ENCODE measurements at regions not wholly inside any gene's neighbourhood (a gene's known extent, or its start where the extent isn't known, plus 50 kb on each side); places are given as distances from the start of the nearest gene placed in this dataset.

DNA sequence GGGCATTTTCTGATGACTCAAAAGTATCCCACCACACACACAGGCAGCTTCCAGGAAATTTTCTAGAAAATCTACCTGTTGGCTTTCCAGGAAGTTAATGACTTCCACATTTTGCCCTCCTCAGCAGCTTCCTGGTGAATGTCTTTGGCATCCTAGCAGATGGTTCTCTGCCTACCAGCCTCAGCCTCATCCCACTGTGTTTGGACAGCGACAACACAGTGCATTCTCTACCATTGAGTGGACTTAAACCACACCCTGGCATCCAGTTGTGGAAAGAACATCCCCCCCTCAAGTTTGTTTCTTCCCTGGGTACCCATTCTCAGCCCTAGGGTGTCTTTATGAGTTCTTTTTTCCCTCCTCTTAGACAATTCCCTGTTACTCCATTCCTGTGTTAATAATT, 50.8 kb upstream of the GADL1 start:
- DNase-seq, result no peak

DNA sequence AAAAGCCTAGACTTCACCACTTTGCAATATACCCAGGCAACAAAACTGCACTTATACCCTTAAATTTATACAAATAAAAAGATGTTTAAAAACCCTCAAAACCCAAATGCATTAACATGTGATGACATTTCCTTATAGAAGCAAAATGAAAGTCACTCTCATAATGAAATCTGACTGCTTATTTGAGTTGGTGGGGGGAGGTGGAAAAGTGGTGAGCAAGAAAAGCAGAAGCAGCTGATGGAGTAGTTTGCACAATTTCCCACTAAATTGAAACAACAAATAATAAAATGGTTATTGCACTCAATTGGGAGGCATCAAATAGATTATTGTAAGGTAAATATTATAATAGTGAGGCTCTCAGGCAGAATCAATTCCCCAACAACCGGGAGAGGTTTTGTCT, 54.0 kb upstream of the GADL1 start:
- no peak for DNase-seq

DNA sequence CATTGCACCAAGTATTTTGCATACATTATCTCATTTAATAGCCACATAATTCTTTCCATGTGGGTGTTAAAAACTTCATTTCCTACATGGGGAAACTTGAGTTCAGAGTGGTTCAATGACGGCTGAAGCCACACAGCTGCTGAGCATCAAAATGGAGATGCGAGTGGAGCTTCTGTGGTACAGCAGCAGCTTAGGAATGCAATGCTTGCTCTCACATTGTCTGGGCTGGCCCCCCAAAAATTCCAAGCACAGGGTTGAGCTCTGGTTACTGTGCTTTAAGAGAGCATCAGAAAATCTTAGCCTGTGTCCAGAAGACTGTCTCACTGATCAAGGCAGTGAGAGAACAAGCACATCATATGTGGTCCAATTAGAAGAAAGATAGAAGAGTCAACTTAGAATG, 57.4 kb upstream of the GADL1 start:
- no peak for DNase-seq

DNA sequence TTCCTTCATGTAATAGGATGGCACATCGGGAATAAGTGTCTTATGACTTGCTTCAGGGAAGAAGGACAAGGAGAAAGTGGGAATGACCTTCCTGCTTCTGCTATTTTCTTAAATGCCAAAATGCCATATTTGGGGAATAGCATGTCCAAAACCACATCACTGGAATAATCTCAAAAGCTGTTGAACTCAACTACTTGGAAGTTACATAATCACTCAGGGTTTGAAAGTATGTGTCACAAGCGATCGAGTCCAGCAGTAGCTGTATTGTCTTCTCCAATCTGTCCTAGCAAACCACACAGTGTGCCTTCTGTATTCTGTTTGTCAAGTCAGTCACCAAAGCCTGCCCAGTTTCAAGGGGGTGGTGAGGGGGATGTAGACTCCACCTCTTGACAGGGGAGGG, 58.3 kb upstream of the GADL1 start:
- no peak for DNase-seq

DNA sequence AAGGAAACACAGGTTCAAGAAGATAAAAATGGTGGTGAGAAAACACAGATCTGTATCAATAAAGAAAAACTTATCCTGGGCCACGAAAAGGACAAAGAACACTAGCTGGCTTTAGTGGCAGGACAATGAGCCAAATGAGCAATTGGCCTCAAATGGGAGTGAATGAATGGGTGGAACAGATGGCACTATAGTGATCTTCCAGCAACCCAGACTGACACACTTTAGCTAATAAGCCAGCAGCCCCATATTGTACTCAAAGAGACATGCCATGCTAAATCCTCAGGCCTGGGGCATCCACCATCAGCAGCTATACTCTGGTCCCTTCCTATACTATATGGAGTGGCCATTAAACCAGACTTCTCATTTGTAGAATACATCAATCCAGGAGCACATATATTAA, 60.0 kb upstream of the GADL1 start:
- DNase-seq, result no peak

DNA sequence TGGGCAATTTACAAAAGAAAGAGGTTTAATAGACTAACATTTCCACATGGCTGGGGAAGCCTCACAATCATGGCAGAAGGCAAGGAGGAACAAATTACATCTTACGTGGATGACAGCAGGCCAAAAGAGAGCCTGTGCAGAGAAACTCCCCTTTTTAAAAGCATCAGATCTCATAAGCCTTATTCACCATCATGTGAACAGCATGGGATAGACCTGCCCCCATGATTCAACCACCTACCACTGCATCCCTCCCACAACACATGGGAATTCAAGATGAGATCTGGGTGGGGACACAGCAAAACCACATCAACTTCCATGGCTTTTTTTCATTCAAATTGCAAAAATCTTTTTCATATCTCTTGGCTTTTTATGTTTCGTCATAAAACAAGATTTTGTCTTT, 67.6 kb upstream of the GADL1 start:
- DNase-seq, result no peak

DNA sequence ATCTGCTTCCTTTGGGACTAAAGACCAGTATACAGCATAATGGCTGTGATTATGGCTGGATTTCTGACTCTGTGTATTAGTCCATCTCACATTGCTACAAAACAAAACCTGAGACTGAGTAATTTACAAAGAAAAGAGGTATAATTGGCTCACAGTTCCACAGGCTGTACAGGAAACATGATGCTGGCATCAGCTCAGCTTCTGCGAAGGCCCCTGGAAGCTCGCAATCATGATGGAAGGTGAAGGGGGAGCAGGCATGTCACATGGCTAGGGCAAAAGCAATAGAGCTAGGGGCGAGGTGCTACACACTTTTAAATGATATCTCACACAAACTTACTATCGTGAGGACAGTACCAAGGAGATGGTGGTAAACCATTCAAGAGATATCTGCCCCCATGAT, 68.0 kb upstream of the GADL1 start:
- DNase-seq, result no peak

DNA sequence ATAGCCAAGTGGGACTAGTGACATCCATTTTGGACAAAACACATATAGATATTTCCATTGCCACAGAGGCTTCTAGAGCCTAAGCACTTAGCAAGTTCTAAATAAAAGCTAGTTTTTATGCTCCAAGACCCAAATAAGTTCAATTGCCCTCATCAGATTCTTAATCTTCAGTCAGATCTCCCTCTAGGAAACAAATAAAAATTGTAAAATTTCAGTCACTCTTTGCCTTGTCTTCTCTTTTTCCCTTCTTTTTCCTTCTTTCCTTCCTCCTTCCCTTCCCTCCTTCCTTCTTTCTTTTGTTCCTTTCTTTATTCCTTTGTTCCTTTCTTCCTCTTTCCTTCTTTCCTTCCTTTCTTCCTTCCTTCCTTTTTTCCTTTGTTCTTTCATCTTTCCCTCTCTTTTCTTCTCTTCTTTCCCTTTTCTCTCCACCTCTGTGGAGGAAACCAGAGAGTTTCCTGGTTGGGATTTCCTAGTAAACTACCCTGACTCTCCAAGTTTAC, 68.8 kb upstream of the GADL1 start:
- DNase-seq, result no peak

DNA sequence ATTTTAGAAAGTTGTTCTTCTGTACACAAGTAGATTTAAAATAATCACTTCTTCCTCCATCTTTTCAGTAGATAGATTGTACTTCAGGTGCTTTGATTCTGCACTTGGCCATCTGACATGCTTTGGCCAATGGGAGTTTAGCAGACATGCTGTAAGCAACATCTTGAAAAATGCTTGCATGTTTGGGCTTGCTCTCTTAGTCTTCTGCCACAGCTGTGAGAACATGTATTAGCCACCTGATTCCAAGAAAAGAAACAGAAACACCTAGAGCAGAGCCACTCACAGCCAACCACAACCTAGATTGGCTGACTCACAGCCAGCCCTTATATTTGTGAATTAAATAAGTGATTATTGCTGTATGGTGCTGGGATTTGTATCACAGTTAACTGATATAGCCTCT, 70.2 kb upstream of the GADL1 start:
- DNase-seq, result no peak

DNA sequence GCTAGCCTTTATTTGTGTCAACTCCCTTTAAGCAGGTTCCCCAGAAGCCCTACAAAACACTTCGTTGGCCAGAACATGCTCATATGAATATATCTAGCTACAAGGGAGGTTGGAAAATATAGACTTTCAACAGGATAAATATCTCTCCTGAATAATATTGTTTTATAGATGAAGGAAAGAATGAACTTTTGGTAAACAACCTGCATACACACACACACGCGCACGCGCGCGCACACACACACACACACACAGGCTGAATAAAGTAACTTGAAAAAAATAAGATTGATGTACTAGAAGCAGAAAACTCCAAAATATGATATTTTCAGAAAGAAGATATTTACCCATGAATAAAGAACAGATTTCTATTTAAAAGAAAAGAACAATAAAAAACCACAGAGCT, 72.4 kb upstream of the GADL1 start:
- no peak for DNase-seq

DNA sequence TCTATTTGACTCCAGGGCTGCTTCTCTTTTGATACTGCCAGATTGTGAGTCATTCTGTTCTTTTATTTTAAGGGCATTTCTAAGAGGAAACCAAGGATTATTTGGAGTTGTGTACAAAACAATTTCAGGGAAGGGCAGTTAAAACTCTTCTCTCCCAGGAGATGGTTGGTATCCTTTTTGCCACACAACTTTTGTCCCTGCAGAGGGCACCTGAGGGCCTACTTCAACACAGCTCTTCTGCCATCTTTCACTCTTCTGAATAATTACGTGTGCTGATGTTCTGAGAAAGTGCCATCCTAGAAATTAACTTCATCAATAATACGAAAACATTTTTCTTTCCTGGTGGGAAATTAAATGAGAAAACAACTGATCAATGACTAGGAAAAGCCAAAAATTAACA, 75.7 kb upstream of the GADL1 start:
- DNase-seq, result peak; percentile 17

DNA sequence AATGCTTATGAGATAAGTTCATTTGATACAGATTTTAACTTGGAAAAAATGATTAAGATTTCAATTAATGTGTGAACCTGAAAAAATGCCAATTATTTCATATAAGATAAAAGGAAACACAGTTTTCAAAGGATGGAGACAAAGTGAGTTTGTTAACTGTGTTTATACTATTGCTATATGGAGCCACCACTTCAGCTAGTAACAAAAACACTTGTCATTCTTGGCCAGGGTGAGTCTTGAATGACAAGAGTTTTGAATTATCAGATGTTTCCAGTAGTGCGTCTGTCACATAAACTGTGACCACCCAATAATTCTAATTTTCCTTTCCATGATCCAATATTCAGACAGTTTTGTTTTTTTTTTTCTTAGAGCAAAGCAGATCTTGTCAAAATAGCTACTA, 78.0 kb upstream of the GADL1 start:
- no peak for DNase-seq

DNA sequence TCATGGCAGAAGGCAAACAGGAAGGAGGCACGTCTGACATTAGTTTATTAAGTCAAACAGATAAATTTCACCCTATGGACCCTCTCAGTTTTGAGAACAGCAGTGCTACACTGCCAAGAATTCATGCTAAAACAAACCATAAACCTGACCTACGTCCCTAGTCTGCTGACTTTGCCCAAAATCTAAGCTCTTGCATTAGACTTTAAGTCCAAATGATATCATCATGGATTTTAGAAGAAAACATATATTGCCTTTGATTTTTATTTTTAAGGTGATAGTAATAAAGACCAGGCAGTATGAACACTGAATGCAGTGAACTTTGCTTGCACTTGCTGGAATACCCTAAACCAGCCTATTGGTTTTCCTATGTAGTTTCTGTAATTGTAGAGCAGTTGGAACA, 79.6 kb upstream of the GADL1 start:
- no peak for DNase-seq

DNA sequence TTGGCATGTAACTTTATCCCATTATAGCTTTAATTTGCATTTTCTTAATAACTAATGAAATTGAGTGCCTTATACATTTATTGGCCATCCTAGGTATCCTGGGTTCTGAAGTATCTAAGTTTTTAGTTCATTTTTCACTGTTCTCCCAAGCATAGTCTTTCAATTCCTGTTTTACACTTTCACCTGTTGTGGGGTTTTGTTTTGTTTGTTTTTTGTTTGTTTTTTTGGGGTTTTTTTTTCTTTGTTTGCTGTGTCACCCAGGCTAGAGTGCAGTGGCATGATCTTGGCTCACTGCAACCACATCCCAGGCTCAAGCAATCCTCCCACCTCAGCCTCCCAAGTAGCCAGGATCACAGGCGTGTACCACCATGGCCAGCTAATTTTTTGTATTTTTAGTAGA, 83.1 kb upstream of the GADL1 start:
- no peak for DNase-seq

DNA sequence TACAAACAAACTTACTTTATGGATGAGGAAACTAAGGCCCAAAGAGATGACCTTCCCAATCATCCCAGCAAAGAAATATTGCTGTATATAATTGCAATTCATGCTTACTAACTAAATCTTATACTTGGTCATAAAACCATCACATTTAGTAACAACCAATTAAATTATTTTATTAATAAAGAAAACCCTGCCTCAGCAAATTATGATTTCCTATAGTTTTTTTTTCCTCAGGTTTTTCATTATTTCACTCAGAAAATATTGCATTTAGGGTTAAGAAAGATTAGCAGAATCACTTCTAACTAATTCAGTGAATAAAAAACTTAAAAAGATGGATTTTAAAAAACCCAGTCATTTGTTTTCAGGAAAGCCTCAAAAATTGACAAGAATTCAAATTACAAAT, 86.5 kb upstream of the GADL1 start:
- DNase-seq, result no peak

DNA sequence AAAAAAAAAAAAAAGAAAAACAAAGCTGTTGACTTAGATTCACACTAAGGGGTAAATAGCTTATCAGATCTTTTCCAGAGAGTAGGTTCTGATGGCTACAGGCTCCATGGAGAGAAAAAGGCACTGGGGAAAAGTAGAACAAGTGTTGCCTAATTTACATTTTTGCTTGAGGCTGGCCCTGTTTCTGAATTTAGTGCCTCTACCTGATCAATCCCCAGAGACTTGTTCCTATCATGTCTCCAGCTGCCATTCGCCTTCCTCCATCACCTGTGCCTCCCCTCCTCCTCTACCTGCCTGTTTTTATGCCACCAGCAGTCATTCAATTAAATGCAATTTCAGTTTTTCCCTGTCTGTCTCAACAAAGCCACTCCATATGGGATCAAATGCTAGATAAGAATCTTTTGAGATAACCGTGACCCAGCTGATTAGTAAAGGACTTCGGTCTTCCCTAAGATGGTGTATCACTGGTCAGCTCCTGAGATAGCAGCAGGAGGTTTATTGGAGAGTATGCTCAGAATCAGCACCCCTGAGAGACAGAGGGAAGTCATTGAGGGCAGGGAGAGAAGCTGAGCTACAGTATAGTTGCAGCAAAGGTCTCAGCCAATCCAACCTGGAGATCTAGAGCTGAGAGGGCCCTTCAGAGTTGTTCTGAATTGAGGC, 88.1 kb upstream of the GADL1 start:
- no peak for DNase-seq

DNA sequence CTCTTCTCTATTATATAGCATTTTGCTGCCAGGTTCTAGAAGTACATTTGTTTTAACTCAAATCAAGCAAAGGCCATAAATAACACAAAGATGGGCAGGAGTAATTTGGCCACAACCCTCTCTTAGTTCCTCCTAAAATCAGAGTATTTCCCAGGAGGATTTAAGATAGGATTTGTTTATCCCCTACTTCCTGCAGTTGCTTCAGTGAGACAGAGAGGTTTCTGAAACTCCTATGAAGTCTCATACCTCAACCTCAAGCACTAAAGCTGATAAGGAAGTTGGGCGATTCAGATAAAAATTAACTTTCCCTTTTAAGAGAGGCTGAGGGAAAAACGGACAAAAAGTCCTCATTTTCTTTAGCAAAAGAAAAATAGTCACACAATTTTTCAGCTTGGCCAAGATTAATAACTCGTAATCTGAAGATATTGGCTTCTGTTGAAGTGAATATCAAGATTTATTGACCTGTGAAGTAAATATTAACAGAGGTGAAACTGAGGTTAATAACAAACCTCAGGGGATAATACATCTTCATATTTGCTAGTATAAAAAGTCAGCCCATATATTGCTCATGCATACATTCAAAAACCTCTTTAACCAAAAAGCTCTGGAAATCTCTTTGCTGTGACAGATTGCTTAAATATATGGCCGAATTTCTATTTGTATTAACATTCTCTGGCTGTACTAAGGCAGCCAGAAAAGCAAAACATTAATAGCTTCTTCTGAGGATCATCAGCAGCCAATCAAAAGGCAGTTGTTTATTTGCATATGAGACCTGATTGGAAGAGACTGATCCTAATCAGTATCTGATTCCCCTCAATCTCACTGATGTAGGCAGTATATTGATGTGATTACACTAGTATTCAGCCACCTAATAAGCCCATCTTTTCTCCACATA, 90.6 kb upstream of the GADL1 start:
- no peak for DNase-seq

DNA sequence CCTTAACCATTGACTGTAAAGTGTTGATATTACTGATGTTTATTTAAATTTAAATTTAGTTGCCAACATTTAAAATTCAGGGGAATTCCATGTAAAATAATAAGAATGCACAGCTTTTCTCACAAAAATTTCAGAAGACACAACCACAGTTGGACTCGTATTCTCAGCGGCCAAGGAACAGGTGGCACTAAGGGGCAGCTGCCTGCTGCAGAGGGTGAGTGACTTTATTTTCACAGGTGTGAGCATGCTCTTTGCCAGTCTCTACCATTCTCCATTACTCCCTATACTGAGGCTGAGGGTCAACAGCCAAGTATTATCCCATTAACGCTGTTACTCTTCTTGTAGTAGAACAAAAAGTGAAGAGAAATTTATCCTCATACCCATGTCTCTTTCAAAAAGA, 92.1 kb upstream of the GADL1 start:
- no peak for DNase-seq

DNA sequence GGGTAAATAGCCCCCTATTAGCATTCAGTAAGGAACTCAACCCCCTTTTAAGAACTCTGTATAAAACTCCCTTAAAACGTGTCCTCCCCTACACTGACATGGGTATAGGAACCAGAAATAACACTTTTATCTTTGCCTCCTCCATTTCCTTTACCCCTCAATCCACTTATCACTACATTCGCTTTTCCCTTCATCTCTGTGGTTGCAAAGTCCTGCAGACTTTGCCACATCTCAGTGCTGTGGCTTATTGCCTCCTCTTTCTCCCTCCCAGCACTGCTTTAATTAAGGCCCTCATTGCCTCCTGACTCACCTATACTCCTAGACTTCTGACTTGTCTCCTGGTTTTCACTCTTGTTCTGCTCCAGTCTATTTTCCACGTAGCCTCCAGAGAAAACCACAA, 94.3 kb upstream of the GADL1 start:
- no peak for DNase-seq

DNA sequence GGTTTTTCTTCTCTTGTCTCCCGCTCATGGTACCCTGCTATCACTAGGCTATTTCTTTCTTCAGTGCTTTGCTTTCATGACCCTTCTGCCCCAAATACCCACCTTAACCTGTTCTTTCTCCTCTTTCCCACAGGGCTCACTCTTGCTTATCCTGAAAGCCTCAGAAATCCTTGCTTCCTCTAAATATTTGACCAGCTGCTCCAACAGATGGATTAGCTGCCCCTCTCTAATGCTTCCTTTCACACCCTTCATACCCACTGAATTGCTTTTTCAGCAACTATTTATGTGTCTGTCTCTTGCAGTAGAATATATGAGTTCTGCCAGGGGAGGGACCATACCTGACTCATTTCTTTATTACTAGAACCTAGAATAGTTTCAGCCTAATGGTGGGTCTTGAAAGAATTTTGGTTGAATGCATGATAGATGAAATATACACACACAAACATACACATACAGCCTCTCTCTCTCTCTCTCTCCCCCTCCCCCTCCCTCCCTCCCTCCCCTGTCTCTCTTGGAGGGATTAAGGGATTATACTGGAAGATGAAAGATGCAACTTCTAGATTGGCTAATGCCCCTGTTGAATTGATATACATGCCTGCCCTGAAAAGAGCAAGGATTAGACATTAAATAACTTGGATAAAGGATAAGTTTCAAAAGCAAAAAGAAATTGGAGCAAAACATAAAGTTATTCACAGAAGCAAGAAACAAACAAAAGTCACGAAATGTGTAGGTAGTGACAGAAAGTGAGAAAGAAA, 95.0 kb upstream of the GADL1 start:
- DNase-seq, result no peak

DNA sequence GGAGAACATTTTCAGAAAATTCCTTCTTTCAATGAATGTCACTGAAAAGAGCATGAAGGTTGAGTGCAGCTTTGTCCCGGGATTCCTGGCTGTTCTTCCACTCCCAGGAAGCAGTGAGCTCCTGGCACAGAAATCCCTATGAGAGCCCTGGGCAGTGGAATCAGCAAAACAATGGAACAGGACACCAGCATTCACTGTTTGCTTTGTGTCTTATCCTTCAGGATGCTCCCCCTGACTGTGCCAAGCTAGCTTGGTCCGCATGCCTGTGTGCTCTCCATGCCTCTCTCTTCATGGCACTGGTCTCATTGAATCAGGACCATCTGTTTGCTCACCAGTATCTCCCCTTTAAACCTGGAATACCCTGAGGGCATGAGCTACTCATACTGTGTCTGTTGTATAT, 102.0 kb upstream of the GADL1 start:
- DNase-seq, result no peak

DNA sequence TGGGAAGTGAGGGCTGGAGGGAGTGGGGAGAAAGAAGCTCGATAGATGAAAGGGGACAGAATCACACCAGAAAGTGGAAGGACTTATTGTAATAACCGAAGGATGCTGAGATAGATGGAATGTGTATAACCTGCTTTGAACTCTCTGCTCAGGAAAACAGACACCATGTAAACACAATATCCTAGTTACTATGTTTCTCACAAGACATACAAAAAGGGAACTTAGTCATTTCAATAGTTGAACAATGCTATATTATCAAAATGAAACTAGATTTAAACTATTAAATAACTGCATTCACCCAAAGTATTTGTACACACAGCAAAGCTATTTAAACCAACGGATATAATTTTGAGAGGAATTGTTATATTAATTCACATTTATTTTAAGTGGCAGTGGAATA, 108.3 kb upstream of the GADL1 start:
- DNase-seq, result no peak

DNA sequence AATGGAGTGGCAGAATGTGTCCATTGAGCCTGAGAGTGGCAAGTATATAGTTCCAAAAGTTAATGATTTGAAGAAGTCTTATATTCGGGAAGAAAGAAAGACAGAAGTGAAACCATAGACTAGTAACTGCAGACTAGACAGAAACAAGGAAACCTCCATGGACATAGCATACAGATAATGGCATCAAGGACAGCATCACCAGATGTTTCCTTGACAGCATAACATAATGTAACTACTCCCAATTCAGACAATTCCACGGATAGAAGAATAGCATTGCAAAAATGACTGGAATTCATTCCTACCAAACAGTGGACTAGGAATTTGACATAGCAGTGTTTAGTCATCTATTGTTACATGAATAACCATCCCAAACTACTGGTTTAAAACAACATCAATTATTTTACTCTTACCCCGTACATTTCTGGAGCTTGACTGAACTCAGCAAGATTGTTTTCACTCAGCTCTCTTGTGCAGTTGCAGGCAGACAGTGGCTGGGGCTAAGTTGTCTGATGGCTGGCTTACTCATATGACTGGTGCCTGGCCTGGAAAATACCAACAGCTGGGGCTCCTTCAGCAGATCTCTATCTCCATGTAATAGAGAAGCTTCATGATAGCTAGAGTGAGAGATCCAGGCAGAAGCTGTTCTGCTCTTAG, 109.7 kb upstream of the GADL1 start:
- no peak for DNase-seq

Data from CD4-positive, alpha-beta T cell treated with Interleukin-21 for 1 hour (primary cell).